Lung microvascular endothelial cell (primary cell): ENCODE measurements at regions not wholly inside any gene's neighbourhood (a gene's known extent, or its start where the extent isn't known, plus 50 kb on each side); places are given as distances from the start of the nearest gene placed in this dataset.

Experiments used
- DNase-seq, 2 donors: peaks; one replicate each; pipeline versions ENCODE4 v3.0.0 to v3.0.0-alpha.2; 2010; ENCODE audit warnings: low read depth in 2 of 2

DNA sequence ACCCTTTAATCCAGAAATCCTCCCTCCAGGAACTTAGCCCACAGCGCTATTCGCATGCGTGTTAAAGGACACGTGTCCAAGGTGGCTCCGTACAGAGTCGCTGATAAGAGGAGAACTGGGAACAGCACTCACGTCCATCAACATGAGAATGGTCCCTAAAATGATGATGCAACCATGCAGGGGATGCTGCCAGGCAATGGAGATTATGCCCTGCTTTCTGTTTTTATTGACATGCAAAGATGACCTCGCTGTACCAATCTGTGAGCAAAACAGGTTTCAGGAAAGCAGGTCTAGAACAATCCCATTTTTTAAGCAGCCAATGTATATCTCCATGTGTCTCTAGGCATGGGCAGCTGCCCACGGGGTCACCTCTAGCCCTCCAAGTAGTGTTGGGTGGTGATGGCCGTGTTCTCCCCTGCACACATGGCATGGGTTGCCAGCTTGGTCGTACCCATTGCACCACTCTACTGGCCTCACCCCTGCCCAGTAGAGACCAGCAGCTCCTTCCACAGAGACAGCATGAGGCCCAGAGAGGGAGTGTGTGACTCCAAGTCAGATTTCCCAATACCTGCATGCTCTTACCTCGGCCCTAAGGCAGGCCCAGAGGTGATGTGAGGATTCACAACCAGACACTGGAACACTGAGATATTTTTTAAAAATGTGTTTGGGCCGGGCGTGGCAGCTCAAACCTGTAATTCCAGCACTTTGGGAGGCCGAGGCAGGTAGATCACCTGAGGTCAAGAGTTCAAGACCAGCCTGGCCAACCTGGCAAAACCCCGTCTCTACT, 68.3 kb upstream of the LINC01488 start:
- DNase-seq, result no peak

DNA sequence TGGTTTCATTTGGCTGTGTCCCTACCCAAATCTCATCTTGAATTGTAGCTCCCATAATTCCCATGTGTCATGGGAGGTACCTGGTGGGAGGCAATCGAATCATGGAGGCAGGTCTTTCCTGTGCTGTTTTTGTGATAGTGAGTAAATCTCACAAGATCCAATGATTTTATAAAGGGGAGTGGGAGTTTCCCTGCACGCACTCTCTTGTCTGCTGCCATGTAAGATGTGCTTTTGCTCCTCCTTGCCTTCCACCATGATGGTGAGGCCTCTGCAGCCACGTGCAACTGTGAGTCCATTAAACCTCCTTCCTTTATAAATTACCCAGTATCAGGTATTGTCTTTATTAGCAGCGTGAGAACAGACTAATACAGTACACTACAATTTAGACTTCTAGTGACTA, 67.5 kb upstream of the LINC01488 start:
- no peak for DNase-seq

DNA sequence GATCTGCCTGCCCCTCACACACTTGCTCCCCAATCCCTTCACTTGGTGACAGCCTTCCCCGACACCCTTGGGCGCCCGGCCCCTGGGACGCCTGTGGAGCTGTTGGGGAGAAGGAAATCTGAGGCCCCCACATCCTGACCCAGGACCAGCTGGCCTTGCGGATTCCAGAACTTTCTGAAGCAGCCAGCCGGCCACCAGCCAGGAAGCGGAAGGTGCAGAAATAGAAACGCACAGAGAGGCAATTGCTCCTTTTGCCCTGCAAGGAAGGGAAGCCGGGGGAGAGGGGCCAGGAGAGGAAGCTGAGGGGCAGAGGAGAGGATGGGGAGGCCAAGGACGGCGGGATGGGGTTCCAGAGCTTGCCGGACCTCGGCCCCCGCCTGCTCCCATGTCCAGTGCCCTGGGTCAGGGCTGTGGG, 66.7 kb upstream of the LINC01488 start:
- no peak for DNase-seq

DNA sequence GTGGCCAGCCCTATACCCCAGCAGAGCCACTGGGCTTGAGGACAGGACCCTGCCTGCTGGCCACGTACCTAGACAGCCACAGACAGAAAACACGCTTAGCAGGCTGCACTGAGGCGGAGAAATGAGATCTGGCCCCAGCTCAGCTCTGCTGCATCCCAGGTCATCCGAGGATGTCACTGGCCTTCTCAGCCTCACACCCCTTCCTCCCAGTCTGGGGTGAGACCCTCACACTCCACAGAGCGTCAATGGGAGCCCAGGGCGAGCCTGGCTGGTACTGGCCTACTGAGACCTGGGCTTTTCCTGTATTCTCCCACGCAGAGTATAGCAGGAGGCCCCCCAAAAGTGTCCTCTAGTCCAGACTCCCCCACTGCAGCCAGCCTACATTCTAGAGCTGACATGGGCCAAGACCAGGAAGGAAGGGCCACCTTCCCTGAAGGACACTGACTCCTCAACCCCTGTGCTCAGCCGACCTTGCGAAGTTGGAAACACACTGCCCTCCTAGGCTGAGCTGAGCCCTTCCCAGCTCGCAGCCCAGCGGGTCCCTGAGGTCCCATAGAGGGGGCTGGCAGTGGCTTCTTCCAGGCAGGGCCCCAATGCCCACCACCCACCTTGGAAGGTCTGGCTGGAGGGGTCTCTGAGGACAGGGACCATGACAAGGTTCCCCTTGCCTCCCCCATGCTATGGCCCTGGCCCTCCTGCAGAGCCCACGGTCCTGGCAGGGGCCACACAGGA, 65.9 kb upstream of the LINC01488 start:
- DNase-seq, result no peak

DNA sequence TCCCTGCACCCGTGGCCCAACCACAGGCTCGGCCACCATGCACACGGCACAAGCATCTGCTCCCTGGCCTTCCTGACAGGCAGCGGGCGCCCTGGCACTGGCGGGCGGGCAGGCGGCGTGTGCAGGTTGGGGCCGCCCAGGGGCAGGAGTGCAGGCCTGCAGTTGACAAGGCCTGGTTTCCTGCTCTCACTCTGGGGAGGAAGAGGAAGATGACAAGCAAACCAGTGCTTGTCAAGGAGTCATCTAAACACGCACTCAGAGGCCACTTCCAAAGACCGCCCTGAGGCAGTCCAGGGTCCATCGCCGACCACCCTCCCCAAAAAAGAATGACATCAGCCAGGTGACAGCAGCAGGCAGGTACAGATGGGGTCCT, 65.3 kb upstream of the LINC01488 start:
- DNase-seq, result peak; percentile 29 to 60

DNA sequence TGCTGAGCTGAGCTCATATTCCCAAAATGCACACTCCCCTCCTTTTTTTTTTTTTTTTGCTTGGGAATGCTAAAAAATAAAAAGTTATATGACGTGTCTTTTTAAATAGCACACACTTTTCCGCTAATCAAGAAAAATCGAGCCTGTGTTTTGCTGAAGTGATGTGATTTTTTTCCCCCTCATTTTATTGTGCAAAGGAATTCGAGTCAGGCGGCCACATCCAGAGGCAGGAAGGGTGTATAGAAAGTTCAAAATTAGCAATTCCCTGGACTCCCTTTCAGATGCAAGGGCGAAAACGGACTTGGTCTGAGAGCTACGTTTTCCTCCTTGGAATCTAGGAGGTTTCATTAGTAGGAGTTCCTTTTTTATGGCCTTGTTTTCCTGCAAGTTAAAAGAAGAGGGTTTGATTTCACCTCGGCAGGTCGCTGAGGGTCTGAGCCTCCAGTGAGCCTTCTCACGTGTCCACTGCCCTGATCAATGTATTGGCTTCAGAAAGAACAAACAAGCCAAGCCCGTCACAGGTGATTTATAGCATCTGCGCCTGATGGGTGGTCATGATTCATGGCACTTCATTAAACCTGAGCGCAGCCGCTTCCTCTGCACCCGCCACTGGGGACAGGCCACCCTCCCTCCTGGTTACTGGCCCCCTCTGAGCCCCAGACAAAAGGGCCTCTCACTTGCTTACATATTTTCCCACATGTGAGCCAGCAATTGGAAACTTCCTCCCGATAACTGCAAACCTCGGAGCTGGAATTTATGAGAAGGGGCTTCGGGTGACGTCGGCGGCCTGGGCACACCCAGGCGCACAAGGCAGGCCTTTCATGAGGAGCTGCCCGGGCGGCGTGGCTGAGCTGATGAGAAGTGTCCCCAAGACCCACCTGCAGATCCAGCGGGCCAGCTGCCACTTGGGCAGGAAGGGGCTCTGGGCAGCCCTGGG, 64.4 kb upstream of the LINC01488 start:
- peak in 1 of 2 donors; percentile 14 for DNase-seq

GRCh38 chr11:69417699-69418085, 63.8 kb upstream of the LINC01488 start:
- no peak for DNase-seq

GRCh38 chr11:69418576-69419296, 62.7 kb upstream of the LINC01488 start:
- no peak for DNase-seq

DNA sequence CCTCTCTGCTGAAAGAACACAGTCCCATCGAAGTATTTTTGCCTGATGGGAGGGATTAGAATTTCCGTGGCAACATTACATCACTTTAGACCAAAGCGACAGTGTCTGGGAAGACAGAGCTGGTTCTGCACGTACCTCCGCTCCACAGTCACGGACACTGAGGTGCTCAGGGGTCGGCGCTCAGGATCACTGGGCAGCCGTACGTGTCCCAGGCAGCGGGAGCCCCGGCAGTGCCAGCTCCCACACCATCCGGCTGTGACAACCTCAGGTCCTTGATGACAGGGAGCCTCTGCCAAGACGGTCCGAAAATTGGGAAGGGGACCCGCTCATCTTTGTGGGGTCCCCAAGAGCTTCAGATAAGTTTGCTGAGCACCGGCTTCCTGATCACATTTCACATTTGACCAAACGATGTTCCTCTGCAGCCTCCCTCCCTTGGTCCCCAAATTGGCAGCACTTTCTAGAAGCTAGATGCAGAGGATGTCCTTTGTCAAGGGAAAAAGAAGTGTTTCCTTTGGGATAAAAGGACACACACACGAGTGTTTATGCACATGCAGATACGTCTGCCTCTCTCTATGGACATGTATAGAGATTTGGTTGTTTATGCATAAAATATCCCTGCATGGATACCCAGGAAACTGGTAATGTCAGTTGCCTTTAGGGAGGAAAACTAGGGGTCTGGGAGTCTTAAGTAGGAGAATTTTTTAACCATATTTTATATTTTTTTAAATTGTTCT, 61.6 kb upstream of the LINC01488 start:
- DNase-seq, result no peak

- no peak for DNase-seq
These were observed 58.8 kb upstream of the LINC01488 start for GRCh38 chr11:69422645-69423044.

GRCh38 chr11:69423181-69423580, 58.3 kb upstream of the LINC01488 start:
- DNase-seq, result no peak

- DNase-seq, result no peak
These were observed 57.7 kb upstream of the LINC01488 start for GRCh38 chr11:69423611-69424385.

DNA sequence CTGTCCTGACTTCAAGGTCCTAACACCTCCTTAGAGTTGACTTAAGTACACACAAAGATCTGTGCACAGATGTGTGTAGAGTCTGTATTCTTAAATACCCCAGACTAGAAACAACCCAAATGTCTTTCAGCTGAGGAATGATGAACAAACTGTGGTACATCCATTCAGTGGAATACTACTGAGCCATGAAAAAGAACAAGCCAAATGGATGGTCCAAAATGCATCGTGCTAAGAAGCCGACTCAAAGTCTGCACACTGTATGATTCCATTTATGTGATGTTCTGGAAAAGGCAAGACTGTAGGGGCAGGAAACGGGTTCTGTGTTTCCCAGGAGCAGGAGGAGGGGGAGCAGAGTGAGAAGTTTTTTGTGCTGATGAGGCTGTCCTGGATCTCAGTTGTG, 56.7 kb upstream of the LINC01488 start:
- no peak for DNase-seq

- DNase-seq, result no peak
These were observed 56.0 kb upstream of the LINC01488 start for GRCh38 chr11:69425444-69425843.

DNA sequence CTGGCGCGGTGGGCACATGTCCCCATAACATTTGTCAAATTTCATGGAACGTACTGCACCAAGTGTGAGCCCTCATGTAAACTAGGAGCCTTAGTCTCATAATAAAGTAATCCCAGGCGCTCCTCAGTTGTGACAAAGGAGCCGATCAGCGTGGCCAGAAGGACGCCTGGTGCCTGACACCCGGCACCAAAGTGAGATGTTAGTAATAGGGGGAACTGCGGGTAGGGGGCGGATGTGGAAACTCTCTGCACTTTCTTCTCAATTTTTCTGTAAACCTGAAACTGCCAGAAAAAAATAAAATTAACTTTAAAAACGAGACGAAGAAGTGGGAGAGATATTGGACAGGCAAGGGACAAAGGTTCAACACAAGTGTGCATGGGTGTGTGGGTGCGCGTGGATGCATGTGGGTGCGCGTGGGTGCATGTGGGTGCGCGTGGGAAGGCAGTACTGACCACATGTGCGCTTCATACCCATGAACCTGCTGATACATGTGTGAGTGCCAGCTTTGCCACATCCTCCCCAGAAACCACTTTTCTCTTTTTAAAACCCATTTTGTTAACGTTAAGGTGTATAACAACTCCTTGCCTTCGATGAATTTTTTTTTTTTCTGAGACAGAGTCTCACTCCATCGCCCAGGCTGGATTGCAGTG, 55.4 kb upstream of the LINC01488 start:
- DNase-seq, result no peak

DNA sequence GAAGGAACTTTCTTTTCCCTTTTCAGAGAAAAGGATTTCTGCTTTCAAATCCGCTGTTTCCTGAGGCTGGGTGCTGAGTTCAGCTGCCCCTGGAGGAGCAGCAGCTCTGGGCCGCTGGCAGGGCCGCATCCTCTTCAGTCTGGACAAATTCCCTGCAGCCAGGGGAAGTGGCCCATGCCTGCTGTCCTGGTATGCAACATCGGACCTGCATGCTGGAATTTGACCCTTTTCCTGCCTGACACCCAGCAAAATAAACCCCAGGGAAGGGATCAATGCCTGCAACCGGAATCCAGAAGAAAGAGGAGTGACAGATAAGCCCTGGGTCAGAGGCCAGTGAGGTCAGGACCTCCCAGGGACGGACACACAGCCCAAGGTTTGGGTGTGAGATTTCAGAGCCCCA, 54.1 kb upstream of the LINC01488 start:
- DNase-seq, result no peak

- no peak for DNase-seq
These were observed 53.3 kb upstream of the LINC01488 start for GRCh38 chr11:69427906-69428880.
